ENCODE measurements at regions not wholly inside any gene's neighbourhood (a gene's known extent, or its start where the extent isn't known, plus 50 kb on each side); places are given as distances from the start of the nearest gene placed in this dataset.

GRCh38 chr1:195999022-195999421, 609.2 kb downstream of the KCNT2 start:
- DNase-seq: no peak

- DNase-seq: no peak
Observed at GRCh38 chr1:195981448-195982139, 626.6 kb downstream of the KCNT2 start.

GRCh38 chr1:195979646-195980045, 628.6 kb downstream of the KCNT2 start:
- no peak for DNase-seq

- DNase-seq: no peak
Observed at GRCh38 chr1:195973311-195973904, 634.8 kb downstream of the KCNT2 start.

DNA sequence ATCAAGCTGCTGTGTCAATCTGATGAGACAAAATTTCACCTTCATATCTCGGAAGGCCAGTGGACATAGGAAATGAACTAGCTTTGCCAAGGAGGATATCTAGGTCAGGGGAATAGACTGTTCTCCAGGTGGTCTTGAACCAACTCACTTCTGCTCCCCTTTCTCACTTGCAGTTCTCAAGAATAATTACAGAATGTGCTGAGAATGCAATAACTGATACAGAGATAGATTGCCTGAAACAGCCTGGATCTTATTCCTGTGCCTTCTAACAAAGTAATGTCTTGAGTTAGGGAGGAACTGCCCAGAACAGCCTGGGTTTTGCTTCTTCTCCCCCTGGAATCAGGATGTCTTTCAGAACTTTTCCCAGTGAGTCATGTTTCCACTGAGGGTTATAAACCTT, 636.7 kb downstream of the KCNT2 start:
- no peak for DNase-seq

- DNase-seq: no peak
Observed at GRCh38 chr1:195970209-195970608, 638.0 kb downstream of the KCNT2 start.

DNA sequence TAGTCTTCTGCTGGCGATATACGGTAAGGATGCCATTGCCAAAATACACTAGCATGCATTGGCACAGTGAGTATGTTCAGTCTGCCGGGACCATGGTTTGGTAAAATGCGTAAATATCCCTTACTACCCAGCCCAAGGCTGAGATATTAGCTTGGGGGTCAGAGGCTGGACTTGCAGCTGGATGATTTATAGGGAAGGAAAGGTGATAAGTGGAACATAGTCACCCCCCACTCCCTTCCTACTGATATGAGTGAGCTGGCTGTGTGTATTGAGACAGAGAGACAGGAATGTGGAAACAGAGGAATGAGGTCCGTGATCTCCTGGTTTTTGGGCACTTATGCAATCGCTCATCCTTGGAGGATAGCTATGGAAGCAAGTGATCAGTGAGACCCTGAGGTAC, 642.8 kb downstream of the KCNT2 start:
- no peak for DNase-seq

DNA sequence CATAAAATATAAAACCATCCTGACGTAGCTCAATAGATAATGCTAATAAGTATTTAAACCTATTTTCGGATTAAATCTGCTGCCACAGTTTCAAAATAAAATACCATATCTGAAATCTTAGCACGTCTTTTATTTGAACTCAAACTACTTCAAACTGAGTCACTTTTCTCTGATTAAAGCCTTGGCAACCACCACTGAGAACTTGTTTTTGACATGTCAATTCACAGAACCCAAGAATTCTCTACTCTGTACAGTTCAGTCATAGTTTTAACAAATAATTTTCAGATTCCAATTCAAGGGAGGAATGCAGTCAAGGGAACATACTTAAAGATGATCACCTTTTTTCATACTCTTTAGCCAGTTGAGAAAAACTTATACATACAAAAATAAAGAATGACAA, 643.2 kb downstream of the KCNT2 start:
- DNase-seq: no peak

GRCh38 chr1:195964516-195964915, 643.7 kb downstream of the KCNT2 start:
- no peak for DNase-seq

DNA sequence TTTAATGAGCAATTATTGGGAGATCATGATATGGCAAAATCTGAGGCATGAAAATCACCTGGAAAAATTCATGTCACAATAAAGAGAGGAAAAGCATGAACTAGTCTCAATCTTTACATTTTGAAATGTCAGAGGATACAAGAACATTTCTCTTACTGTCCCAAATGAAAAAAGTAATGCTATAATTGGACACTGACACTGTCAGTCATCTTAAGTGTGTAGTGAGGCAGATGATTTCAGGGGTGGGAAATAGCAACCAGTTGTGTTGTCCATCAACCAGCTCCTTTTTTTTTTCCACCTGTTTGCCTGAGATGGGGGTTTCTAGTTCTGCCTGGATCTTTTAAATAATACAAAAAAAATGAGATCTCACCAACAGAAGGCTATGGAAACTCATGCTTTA, 646.2 kb downstream of the KCNT2 start:
- no peak for DNase-seq

DNA sequence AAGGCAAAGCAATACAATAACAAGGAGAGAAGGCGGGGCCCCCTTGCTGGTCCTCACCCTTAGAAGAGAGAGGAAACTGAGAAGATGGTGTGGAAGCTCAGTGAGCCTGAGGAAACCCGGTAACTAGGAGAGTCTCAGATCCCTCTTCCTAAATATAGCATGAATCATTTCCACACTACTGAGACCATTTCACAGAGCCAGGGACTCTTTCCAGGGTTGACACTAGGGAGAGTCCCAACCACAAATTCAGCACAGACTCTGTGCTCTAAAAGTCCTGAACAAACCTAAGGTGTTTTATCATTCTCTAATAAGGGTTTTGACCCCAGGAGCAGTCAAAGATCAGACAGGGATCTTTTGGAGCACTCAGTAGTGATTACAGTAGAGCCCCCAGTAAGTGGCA, 647.7 kb downstream of the KCNT2 start:
- no peak for DNase-seq

- no peak for DNase-seq
Observed at GRCh38 chr1:195958131-195958530, 650.1 kb downstream of the KCNT2 start.

DNA sequence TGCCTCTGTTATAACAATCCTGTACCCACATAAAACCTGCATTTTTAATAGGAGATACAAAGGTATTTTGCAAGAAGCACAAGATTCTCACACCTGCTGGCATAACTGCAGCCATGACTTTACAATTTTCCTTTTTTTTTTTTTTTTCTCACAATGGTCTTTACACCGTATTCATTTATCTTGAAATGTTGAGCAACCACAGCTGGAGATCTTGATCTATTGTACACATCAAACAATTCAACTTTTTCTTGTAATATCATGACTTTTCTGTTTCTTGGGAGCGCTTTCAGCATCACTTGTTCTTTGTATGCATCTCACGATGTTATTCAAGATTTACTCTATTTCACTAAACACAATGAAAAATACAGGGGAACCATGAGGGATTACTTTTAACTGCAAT, 651.4 kb downstream of the KCNT2 start:
- no peak for DNase-seq

- no peak for DNase-seq
Observed at GRCh38 chr1:195954848-195955247, 653.4 kb downstream of the KCNT2 start.

DNA sequence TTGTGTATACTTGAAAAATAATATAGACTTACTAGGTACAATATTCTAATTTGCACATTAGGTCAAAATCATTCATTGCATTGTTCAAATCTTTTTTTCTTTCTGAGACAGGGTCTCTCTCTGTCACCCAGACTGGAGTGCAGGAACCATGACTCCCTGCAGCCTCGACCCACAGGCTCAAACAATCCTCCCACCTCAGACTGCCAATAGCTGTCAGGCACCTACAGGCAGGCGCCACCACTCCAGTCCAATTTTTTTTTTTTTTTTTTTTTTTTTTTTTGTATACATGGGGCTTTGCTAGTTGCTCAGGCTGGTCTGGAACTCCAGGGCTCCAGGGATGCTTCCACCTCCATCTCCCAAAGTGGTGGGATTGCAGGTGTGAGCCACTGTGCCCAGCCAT, 656.9 kb downstream of the KCNT2 start:
- no peak for DNase-seq

DNA sequence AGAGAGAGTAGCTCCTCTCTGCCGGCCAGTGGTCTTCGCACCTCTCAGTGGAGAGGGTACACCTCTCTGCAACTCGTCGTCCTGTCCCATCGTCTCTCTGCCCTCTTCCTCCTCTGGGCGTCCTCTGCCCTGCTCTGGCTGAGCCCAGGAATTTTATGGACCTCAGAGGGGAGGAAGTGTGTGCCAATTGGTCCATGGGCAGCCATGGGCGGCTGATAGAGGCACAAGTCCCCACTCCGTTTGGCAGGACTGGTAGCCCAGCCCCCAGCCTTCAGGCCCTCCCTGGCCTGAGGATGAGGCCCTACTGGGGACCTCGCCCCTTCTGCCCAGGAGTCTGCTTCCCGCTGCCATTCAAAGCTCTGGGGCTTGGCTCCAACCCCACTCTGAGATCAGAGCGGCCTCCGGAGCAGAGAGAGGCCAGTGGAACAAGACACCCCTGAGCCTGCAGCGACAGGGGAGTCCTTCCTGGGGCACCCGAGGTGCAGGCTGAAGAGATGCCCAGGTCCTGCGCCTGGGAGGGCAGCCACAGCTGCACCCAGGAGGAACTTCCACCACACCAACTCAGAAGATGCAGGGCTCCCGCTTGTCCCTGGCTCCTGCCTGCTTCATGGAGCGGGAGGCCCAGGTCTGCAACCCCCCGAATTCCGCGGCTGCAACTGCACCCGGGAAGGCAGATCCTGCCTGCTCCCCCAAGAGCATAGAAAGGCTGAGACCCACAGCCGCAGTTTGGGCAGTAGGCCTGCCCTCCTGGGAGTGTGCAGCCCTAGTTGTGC, 659.9 kb downstream of the KCNT2 start:
- no peak for DNase-seq

- no peak for DNase-seq
Observed at GRCh38 chr1:195946500-195946899, 661.7 kb downstream of the KCNT2 start.

- DNase-seq: no peak
Observed at GRCh38 chr1:195941795-195942194, 666.4 kb downstream of the KCNT2 start.

- no peak for DNase-seq
Observed at GRCh38 chr1:195941314-195941713, 666.9 kb downstream of the KCNT2 start.

DNA sequence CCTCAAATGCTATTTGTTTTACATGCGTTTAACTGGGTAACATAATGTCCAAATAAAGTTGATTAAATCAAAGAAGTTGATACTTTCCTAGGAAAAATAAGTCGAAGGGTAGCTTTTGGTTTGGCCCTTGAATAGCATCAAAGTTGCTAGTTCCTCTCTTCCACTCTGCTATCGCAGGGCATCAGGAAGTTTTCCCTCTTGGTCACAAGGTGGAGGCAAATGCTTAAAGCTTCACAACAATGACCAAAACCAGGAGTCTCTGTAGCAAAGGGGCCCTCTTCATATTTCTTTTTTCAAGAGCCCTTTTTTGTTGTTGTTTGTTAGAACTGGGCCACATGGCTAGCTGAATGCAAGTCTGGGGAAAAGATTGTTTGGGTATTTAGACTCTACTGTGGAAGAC, 668.4 kb downstream of the KCNT2 start:
- DNase-seq: no peak

DNA sequence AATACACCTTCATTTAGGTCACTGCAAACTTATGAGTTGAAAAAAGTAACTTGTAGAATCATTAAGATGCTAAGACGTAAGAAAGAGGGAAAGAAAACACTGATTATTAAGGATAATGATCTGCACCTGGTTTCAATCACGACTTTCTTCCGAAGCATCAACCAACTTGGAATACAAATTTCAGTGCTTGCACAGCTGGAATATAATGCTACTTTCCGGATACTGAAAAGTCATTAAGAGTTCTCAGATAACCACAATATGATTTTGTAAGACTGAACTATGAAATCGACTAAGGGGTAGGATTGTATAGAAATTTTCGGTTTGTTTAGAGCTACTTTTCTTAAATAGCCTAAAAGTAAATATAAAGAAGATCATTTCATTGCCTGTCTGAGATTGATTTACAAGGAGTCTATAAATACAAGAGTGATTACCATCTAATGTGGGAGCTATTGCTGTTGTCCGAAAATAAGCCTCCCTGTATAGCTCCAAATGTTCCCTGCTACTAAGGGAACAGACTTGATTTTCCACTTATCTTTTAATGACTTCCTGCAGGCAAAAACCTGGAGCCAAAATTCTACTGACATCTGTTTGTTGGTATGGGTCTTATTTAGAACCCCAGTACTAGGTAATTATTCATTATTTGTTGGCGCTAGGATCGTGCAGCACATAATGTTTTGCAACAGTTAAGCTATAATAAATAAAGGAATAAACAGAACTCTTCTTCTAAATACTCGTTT, 673.3 kb downstream of the KCNT2 start:
- no peak for DNase-seq

DNA sequence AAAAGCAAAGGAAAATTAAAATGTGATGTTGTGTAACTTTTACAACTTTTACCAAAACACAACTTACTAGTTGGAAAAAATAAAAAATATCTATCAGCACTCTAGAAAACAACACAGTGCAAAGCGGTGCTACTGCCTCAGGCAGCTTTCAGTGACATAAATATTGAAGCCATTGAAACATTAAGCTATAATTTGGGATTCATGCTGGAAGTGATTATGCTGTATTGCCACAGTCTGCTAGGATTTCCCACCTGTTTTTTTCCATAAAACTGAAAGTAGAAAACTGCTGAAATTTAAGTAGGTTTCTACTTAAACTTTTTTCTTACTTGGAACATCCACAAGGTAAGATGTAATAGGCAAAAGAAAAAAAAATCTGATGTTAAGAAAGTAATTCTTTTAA, 674.4 kb downstream of the KCNT2 start:
- DNase-seq: no peak

DNA sequence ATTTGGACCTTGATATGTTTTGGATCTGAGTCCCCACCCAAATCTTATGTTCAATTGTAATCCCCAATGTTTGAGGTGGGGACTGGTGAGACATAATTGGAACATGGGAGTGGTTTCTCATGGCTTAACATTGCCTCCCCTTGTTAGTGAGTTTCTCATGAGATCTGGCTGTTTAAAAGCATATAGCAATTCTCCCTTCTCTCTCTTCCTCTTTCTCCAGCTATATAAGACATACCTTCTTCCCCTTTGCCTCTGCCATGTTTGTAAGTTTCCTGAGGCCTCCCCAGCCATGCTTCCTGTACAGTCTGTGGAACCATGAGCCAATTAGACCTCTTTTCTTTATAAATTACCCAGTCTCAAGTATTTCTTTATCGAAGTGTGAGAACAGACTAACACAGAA, 692.4 kb downstream of the KCNT2 start:
- no peak for DNase-seq

GRCh38 chr1:195909061-195909460, 699.2 kb downstream of the KCNT2 start:
- no peak for DNase-seq

Measured in HCEC 1CT (cell line).